B cell (primary cell): ENCODE measurements at regions not wholly inside any gene's neighbourhood (a gene's known extent, or its start where the extent isn't known, plus 50 kb on each side); places are given as distances from the start of the nearest gene placed in this dataset.

ENCODE experiments used
- ATAC-seq: fragments of 200-7000 bp; cut with Tn5 transposase; one replicate; pipeline ENCODE4 v1.10.0; 2021; ENCODE audit warnings: low read depth, mild to moderate bottlenecking, moderate number of reproducible peaks, moderate library complexity
- CTCF ChIA-PET: fragments of 350-600 bp; sonication (Branson Sonifier 250); formaldehyde crosslinking; loops from one replicate; lab custom pipeline; 2021; ENCODE audit warnings: antibody characterized with exemption, inconsistent platforms; lab: Charles Lee
- POLR2A ChIA-PET: fragments of 350-600 bp; sonication (Branson Sonifier 250); formaldehyde crosslinking; loops from one replicate; lab custom pipeline; 2021; ENCODE audit warnings: antibody characterized with exemption; lab: Charles Lee
- DNase-seq: peaks from one replicate; pipeline ENCODE4 v3.0.0; 2013
- H2AFZ ChIP-seq: 2 replicates; pipeline ENCODE4 v1.6.1; 2012; ENCODE audit warnings: mild to moderate bottlenecking, low read depth, low read length; ENCODE audit not compliant: insufficient read depth, poor library complexity, severe bottlenecking
- H3K27ac ChIP-seq, 2 donors: 1 replicate in 1 of 2; 2 replicates in 1 of 2; pipeline ENCODE4 v1.5.1; 2012 to 2013; ENCODE audit warnings: low read length in 2 of 2, mild to moderate bottlenecking in 2 of 2, moderate library complexity in 1 of 2
- H3K27me3 ChIP-seq, 4 experiments: fragments of 200-600 bp in 1 of 4; sonication (generic) in 1 of 4; replicated peaks in 1 of 4; 1 replicate in 2 of 4; 2 replicates in 2 of 4; pipeline versions ENCODE4 v1.6.1 to v1.7.0; 2013 to 2016; ENCODE audit warnings: low read length in 3 of 4, mild to moderate bottlenecking in 2 of 4, mixed read lengths in 1 of 4, moderate library complexity in 1 of 4; ENCODE audit not compliant: insufficient read depth in 4 of 4, control insufficient read depth in 3 of 4; ENCODE audit errors: control extremely low read depth in 1 of 4
- H3K36me3 ChIP-seq, 2 experiments: replicated peaks in 1 of 2; 1 replicate in 1 of 2; 2 replicates in 1 of 2; pipeline versions ENCODE4 v1.6.1 to v1.7.1; 2013; ENCODE audit warnings: low read length in 1 of 2; ENCODE audit not compliant: insufficient read depth in 2 of 2, control insufficient read depth in 1 of 2; ENCODE audit errors: control extremely low read depth in 1 of 2, extremely low read depth in 1 of 2
- H3K4me1 ChIP-seq, 2 donors: fragments of 200-600 bp in 1 of 2; sonication (generic) in 1 of 2; 1 replicate in 1 of 2; 2 replicates in 1 of 2; pipeline versions ENCODE4 v1.5.1 to v1.6.1; 2013 to 2017; ENCODE audit warnings: low read length in 2 of 2; ENCODE audit not compliant: control insufficient read depth in 2 of 2, insufficient read depth in 2 of 2
- H3K4me2 ChIP-seq: replicated peaks from 2 replicates; pipeline ENCODE3; 2012; ENCODE audit warnings: mild to moderate bottlenecking, low read depth, low read length; ENCODE audit not compliant: poor library complexity, severe bottlenecking
- H3K4me3 ChIP-seq, 5 experiments: fragments of 200-600 bp in 1 of 5; sonication (generic) in 1 of 5; 1 replicate in 3 of 5; 2 replicates in 2 of 5; pipeline versions ENCODE4 v1.5.1 to v1.7.0; 2011 to 2016; ENCODE audit warnings: low read length in 4 of 5, mild to moderate bottlenecking in 4 of 5, low read depth in 2 of 5, control low read depth in 1 of 5, moderate library complexity in 1 of 5; ENCODE audit not compliant: insufficient read depth in 1 of 5; ENCODE audit errors: control extremely low read depth in 1 of 5, extremely low read depth in 1 of 5
- H3K79me2 ChIP-seq: fragments of 200-600 bp; sonication (generic); one replicate; pipeline ENCODE4 v1.6.0; 2016; ENCODE audit warnings: low read length; ENCODE audit not compliant: control insufficient read depth, insufficient read depth
- H3K9ac ChIP-seq: fragments of 200-600 bp; sonication (generic); 2 replicates; pipeline ENCODE4 v1.6.1; 2017; ENCODE audit warnings: mild to moderate bottlenecking, low read length, moderate library complexity
- H3K9me3 ChIP-seq, 3 donors: one replicate each; pipeline versions ENCODE4 v1.6.1 to v1.7.1; 2013; ENCODE audit warnings: low read length in 2 of 3; ENCODE audit not compliant: control insufficient read depth in 2 of 3, insufficient read depth in 1 of 3; ENCODE audit errors: control extremely low read depth in 1 of 3
- H4K20me1 ChIP-seq: 2 replicates; pipeline ENCODE4 v1.6.0; 2012; ENCODE audit warnings: mild to moderate bottlenecking, low read length; ENCODE audit not compliant: insufficient read depth, control insufficient read depth, poor library complexity, severe bottlenecking
- H3K27ac Mint-ChIP-seq: one replicate; pipeline ENCODE4 v1.8.0; 2021; ENCODE audit warnings: mixed read lengths
- H3K27me3 Mint-ChIP-seq: one replicate; pipeline ENCODE4 v1.8.0; 2021; ENCODE audit warnings: mixed read lengths
- H3K4me1 Mint-ChIP-seq: one replicate; pipeline ENCODE4 v1.8.0; 2021; ENCODE audit warnings: mixed read lengths
- H3K4me3 Mint-ChIP-seq: one replicate; pipeline ENCODE4 v1.8.0; 2021; ENCODE audit warnings: mixed read lengths
- H3K9me3 Mint-ChIP-seq: one replicate; pipeline ENCODE4 v1.8.0; 2022; ENCODE audit warnings: mixed read lengths; ENCODE audit not compliant: insufficient read depth
- CTCF ChIP-seq: fragments of 200-600 bp; IDR thresholded peaks from one replicate; pipeline ENCODE4 v1.8.0; 2022; ENCODE audit warnings: antibody characterized with exemption, mild to moderate bottlenecking
- EZH2 ChIP-seq: IDR thresholded peaks from 2 replicates; pipeline ENCODE4 v1.6.1; 2012; ENCODE audit warnings: borderline replicate concordance, low read depth, mild to moderate bottlenecking, moderate library complexity, low read length; ENCODE audit not compliant: insufficient read depth, poor library complexity, severe bottlenecking
- WGBS: methylation state at CpG from one replicate; pipeline ENCODE4 v1.1.5; 2013; ENCODE audit warnings: missing lambda C conversion rate; ENCODE audit not compliant: insufficient coverage; 5-methylcytosine and 5-hydroxymethylcytosine counted together
- intact Hi-C: fragments of 100-400 bp; cut with micrococcal nuclease; formaldehyde crosslinking; loops from one replicate; pipeline ENCODE4 v1.10.0; 2022

DNA sequence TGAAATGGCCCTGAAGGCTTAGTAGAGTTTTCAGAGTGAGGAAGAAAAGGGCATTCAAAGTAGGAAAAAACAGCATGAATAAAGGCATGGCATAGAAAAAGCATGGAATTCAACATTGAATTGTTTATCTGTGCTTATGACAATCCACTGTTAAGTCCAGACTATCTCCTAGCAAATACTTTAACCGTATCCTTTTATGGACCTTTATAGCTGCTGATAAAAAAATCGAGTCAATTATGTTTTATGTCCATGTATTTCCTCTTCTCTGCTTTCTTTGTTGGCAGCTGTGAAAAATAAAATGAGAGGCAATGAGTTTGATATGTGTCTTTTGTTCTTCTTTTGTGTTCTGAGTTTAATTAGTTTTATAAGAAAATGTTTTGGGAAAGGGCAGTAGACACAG lies 70.4 kb downstream of the TDRD15 start:
- H3K9me3 ChIP-seq, result no peaks in the 10 kb centered on the region
- Mint-ChIP-seq H3K27me3 (peaks cover 6% of the 10 kb centered on the region), H3K27ac (no peak overlapping the region), H3K9me3 (no peaks in the 10 kb centered on the region), H3K4me3 (no peak overlapping the region), H3K4me1 (no peaks in the 10 kb centered on the region)
- ATAC-seq, result no peak
- intact Hi-C loops, result no loop called here
- H3K9ac ChIP-seq, result no peak overlapping the region
- TF ChIP-seq EZH2, result no peak
- no peak for TF ChIP-seq CTCF
- H3K4me2 ChIP-seq, result no peak overlapping the region
- H3K4me3 ChIP-seq, result no peak overlapping the region
- ChIA-PET POLR2A (no interaction called here), CTCF (no interaction called here)
- DNase-seq, result no peak
- H3K27me3 ChIP-seq, result no peaks in the 10 kb centered on the region
- 62% methylated on average over 2 of the region's 2 CpGs for WGBS
- no peaks in the 10 kb centered on the region for H4K20me1 ChIP-seq
- H3K4me1 ChIP-seq, result no peaks in the 10 kb centered on the region
- H3K36me3 ChIP-seq, result no peaks in the 10 kb centered on the region
- H2AFZ ChIP-seq, result no peak overlapping the region
- no peak overlapping the region for H3K27ac ChIP-seq
- no peaks in the 10 kb centered on the region for H3K79me2 ChIP-seq

- no peaks in the 10 kb centered on the region for H3K4me1 Mint-ChIP-seq
- H3K79me2 ChIP-seq, result no peaks in the 10 kb centered on the region
- no peak overlapping the region for H3K4me3 ChIP-seq
- POLR2A ChIA-PET, result no interaction called here
- H3K9me3 ChIP-seq, result no peaks in the 10 kb centered on the region
- no peak overlapping the region for H3K9ac ChIP-seq
- no CpG with 5 or more reads among the region's 2 CpGs for WGBS
- H3K9me3 Mint-ChIP-seq, result no peaks in the 10 kb centered on the region
- no peak overlapping the region for H3K27ac Mint-ChIP-seq
- CTCF ChIA-PET, result no interaction called here
- DNase-seq, result no peak
- H3K27me3 Mint-ChIP-seq, result peaks cover 6% of the 10 kb centered on the region
- no peaks in the 10 kb centered on the region for H3K4me1 ChIP-seq
- TF ChIP-seq CTCF, result no peak
- TF ChIP-seq EZH2, result no peak
- no peak overlapping the region for H3K27ac ChIP-seq
- H4K20me1 ChIP-seq, result no peaks in the 10 kb centered on the region
- H2AFZ ChIP-seq, result no peak overlapping the region
- no peaks in the 10 kb centered on the region for H3K27me3 ChIP-seq
- no peak overlapping the region for H3K4me2 ChIP-seq
- no peak overlapping the region for H3K4me3 Mint-ChIP-seq
- intact Hi-C loops, result no loop called here
- H3K36me3 ChIP-seq, result no peaks in the 10 kb centered on the region
- ATAC-seq, result no peak
Observed at GRCh38 chr2:21194858-21195271, 71.1 kb downstream of the TDRD15 start.
